ENCODE measurements at regions not wholly inside any gene's neighbourhood (a gene's known extent, or its start where the extent isn't known, plus 50 kb on each side); places are given as distances from the start of the nearest gene placed in this dataset.

DNA sequence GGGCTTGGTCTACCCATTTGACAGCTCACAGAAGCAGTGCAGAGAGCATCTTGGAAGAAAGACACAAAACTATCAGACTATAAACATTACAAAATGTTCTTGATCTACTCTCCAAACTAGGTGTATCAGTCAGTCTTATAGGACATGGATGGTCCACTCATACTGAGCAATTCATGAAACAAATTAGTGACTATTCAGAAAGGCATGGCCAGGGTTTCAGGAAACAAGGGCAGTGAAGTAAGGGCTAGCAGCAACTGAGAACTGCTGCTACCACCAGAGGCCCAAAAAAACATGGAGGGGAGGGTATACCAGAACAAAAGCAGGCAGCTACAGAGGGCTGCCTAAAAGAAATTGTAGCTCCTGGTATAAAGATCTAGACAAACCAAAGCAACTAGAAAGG is 287.0 kb downstream of the PIK3R1 start:
- no peak overlapping the region for H3K27ac ChIP-seq (ENCODE audit: extremely low read depth, low read depth, low read length)
- no TSS peak for BruUV-seq (replicated peaks)
- in situ Hi-C loops (cut with MboI) = no loop called here
- H3K9me3 ChIP-seq (replicated peaks; ENCODE audit: control insufficient read depth, insufficient read depth, low read depth, low read length) = peaks cover 7% of the 10 kb centered on the region
- DNase-seq (ENCODE audit: extremely low read depth in 1 of 4, low spot score in 3 of 4) (no peak), ATAC-seq (no peak), FAIRE-seq (no peak)
- CTCF ChIA-PET (ENCODE audit: low intra/inter-chr PET ratio) = no interaction called here
- H2AFZ ChIP-seq (ENCODE audit: low read depth, low read length) = no peak overlapping the region
- H4K20me1 ChIP-seq (replicated peaks; ENCODE audit: control insufficient read depth, insufficient read depth, low read length) = no peaks in the 10 kb centered on the region
- H3K4me1 ChIP-seq (replicated peaks in 1 of 2; ENCODE audit: control insufficient read depth in 2 of 2, insufficient read depth in 2 of 2, low read length in 2 of 2) = no peaks in the 10 kb centered on the region
- TF ChIP-seq NEUROD1 (IDR thresholded peaks at IDR 0.05; ENCODE audit: borderline replicate concordance, low read depth, low read length, partially characterized antibody) (no peak), MEF2A (IDR thresholded peaks at IDR 0.05; ENCODE audit: control insufficient read depth, low read depth, low read length) (no peak), LEF1 (IDR thresholded peaks at IDR 0.05) (no peak), MAZ (CRISPR knock-in tag; conservative IDR thresholded peaks at IDR 0.05 in 1 of 2, IDR thresholded peaks at IDR 0.05 in 1 of 2) (no peak), MTA2 (IDR thresholded peaks at IDR 0.05; ENCODE audit: low read depth) (no peak), CBX2 (IDR thresholded peaks at IDR 0.05; ENCODE audit: insufficient read depth, low read length, poor library complexity, severe bottlenecking) (no peak)
- TF ChIP-seq, protein P1, sequence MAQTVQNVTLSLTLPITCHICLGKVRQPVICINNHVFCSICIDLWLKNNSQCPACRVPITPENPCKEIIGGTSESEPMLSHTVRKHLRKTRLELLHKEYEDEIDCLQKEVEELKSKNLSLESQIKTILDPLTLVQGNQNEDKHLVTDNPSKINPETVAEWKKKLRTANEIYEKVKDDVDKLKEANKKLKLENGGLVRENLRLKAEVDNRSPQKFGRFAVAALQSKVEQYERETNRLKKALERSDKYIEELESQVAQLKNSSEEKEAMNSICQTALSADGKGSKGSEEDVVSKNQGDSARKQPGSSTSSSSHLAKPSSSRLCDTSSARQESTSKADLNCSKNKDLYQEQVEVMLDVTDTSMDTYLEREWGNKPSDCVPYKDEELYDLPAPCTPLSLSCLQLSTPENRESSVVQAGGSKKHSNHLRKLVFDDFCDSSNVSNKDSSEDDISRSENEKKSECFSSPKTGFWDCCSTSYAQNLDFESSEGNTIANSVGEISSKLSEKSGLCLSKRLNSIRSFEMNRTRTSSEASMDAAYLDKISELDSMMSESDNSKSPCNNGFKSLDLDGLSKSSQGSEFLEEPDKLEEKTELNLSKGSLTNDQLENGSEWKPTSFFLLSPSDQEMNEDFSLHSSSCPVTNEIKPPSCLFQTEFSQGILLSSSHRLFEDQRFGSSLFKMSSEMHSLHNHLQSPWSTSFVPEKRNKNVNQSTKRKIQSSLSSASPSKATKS (CRISPR knock-in tag; IDR thresholded peaks at IDR 0.05) = no peak
- TF ChIP-seq, protein P2, sequence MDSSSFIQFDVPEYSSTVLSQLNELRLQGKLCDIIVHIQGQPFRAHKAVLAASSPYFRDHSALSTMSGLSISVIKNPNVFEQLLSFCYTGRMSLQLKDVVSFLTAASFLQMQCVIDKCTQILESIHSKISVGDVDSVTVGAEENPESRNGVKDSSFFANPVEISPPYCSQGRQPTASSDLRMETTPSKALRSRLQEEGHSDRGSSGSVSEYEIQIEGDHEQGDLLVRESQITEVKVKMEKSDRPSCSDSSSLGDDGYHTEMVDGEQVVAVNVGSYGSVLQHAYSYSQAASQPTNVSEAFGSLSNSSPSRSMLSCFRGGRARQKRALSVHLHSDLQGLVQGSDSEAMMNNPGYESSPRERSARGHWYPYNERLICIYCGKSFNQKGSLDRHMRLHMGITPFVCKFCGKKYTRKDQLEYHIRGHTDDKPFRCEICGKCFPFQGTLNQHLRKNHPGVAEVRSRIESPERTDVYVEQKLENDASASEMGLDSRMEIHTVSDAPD (CRISPR knock-in tag; IDR thresholded peaks at IDR 0.05) = no peak
- TF ChIP-seq, protein P3, sequence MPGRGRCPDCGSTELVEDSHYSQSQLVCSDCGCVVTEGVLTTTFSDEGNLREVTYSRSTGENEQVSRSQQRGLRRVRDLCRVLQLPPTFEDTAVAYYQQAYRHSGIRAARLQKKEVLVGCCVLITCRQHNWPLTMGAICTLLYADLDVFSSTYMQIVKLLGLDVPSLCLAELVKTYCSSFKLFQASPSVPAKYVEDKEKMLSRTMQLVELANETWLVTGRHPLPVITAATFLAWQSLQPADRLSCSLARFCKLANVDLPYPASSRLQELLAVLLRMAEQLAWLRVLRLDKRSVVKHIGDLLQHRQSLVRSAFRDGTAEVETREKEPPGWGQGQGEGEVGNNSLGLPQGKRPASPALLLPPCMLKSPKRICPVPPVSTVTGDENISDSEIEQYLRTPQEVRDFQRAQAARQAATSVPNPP (IDR thresholded peaks at IDR 0.05; ENCODE audit: borderline replicate concordance, insufficient read depth, insufficient read length) = no peak
- H3K4me3 ChIP-seq = no peak overlapping the region
- no peak overlapping the region for H3K9ac ChIP-seq (ENCODE audit: insufficient read depth in 1 of 2, low read depth in 2 of 2, low read length in 2 of 2)
- H3K27me3 ChIP-seq (ENCODE audit: control insufficient read depth in 2 of 2, insufficient read depth in 2 of 2, low read length in 2 of 2) = no peaks in the 10 kb centered on the region
- no peaks in the 10 kb centered on the region for H3K36me3 ChIP-seq (ENCODE audit: control insufficient read depth, insufficient read depth, low read length)
- intact Hi-C loops (cut with micrococcal nuclease) = no loop called here
- H3K9me1 ChIP-seq (ENCODE audit: control insufficient read depth, insufficient read depth, low read length) = no peaks in the 10 kb centered on the region
- no peaks in the 10 kb centered on the region for H3K79me2 ChIP-seq (ENCODE audit: control insufficient read depth, insufficient read depth, low read length)
- no peak overlapping the region for H3K4me2 ChIP-seq (ENCODE audit: insufficient read depth, low read length)
- POLR2A ChIA-PET = no interaction called here

Data from K562 (cell line).